22Rv1 (cell line): ENCODE measurements at regions not wholly inside any gene's neighbourhood (a gene's known extent, or its start where the extent isn't known, plus 50 kb on each side); places are given as distances from the start of the nearest gene placed in this dataset.

ENCODE experiments used
- ZFX ChIP-seq: fragments of 450-650 bp; IDR thresholded peaks from 2 replicates; pipeline ENCODE4 v1.6.1; 2017; ENCODE audit warnings: antibody characterized with exemption, borderline replicate concordance
- TF ChIP-seq, protein P1 (sequence below): fragments of 450-650 bp; IDR thresholded peaks from 2 replicates; pipeline ENCODE4 v1.5.1; 2017; ENCODE audit warnings: mild to moderate bottlenecking

DNA sequence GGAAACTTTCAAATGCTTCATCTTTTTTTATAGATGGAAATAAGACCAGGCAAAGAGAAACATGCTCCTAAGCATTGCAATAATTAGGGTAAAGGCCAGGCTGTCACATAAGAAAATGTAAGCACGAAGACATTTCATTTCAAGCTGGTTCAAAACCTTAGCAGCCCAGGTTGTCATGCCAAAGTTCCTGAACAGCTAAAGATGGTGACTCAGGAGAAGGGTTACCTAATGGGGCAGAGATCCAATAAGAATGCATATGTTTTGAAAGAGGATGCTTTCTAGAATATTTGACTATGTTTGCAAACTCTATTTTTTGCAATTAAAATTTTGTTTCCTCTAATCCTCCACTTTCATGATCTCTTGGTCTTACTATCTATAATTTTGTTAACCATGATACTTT, 65.6 kb upstream of the PHACTR2 start:
- TF ChIP-seq, protein P1, sequence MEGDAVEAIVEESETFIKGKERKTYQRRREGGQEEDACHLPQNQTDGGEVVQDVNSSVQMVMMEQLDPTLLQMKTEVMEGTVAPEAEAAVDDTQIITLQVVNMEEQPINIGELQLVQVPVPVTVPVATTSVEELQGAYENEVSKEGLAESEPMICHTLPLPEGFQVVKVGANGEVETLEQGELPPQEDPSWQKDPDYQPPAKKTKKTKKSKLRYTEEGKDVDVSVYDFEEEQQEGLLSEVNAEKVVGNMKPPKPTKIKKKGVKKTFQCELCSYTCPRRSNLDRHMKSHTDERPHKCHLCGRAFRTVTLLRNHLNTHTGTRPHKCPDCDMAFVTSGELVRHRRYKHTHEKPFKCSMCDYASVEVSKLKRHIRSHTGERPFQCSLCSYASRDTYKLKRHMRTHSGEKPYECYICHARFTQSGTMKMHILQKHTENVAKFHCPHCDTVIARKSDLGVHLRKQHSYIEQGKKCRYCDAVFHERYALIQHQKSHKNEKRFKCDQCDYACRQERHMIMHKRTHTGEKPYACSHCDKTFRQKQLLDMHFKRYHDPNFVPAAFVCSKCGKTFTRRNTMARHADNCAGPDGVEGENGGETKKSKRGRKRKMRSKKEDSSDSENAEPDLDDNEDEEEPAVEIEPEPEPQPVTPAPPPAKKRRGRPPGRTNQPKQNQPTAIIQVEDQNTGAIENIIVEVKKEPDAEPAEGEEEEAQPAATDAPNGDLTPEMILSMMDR = no peak
- TF ChIP-seq ZFX = no peak
